Activated naive CD8-positive, alpha-beta T cell (primary cell): ENCODE measurements at regions not wholly inside any gene's neighbourhood (a gene's known extent, or its start where the extent isn't known, plus 50 kb on each side); places are given as distances from the start of the nearest gene placed in this dataset.

Experiments used
- H3K27ac Mint-ChIP-seq: one replicate; pipeline ENCODE4 v1.8.0; 2021; ENCODE audit warnings: mixed read lengths
- H3K27me3 Mint-ChIP-seq: one replicate; pipeline ENCODE4 v1.8.0; 2021; ENCODE audit warnings: mixed read lengths
- H3K36me3 Mint-ChIP-seq: one replicate; pipeline ENCODE4 v1.8.0; 2021; ENCODE audit warnings: mixed read lengths
- H3K4me1 Mint-ChIP-seq: one replicate; pipeline ENCODE4 v1.8.0; 2021; ENCODE audit warnings: low read depth, mixed read lengths
- H3K4me3 Mint-ChIP-seq: one replicate; pipeline ENCODE4 v1.8.0; 2021; ENCODE audit warnings: mild to moderate bottlenecking, mixed read lengths
- H3K9me3 Mint-ChIP-seq: one replicate; pipeline ENCODE4 v1.8.0; 2021; ENCODE audit warnings: low read depth, mixed read lengths

DNA sequence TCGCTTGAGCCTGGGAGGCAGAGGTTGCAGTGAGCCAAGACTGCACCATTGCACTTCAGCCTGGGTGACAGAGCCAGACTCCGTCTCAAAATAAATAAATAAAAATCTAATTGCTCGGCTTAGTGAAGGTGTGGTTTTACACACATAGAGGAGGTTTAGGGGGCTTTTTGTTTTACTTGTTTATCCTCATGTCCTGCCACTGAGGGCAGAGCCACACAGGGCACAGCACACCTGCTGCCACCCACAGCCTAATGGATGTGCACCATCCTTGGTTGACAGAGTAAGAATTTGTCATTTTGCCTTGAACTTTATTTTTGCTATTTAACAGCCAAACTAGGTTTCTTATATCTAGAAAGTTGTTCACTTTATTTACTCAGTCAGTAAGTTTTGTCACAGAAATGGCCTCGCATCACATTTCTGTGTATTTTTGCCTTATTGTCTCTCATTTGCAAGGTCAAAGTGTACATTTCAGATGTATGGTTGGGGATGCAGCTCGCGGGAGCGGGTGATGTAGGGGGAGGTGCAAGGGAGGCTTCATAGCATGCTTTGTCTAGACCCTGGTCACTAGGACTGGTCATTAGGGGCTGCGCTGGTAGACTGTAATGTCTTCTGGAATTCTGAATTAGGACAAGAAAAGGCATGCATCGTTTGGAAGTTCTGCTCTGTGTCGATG lies 67.8 kb upstream of the NAA20 start:
- Mint-ChIP-seq H3K4me3 (no peak overlapping the region), H3K27ac (no peak overlapping the region), H3K9me3 (no peaks in the 10 kb centered on the region), H3K36me3 (no peaks in the 10 kb centered on the region), H3K4me1 (no peaks in the 10 kb centered on the region), H3K27me3 (peaks cover 4% of the 10 kb centered on the region)

DNA sequence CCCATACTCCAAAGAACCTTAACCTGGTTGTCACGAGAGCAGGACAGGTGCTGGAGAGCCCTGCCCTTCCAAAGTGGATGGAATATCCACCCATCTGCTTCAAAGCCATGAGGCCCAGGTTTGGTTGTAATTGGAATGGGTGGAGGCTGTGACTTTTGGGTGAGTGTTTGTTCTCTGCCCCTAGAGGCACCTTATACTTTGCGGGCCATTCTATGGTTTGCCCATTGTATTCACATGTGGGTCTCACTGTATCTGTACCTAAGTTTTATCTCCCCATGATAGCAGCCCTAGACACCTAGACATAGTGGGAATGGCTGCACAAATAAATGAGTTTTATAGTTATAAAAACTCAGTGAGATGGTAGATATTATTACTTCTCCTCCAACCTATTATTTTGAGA lies 67.1 kb upstream of the NAA20 start:
- no peak overlapping the region for H3K27ac Mint-ChIP-seq
- no peak overlapping the region for H3K4me3 Mint-ChIP-seq
- no peaks in the 10 kb centered on the region for H3K36me3 Mint-ChIP-seq
- H3K4me1 Mint-ChIP-seq = no peaks in the 10 kb centered on the region
- no peaks in the 10 kb centered on the region for H3K9me3 Mint-ChIP-seq
- peaks cover 9% of the 10 kb centered on the region for H3K27me3 Mint-ChIP-seq

DNA sequence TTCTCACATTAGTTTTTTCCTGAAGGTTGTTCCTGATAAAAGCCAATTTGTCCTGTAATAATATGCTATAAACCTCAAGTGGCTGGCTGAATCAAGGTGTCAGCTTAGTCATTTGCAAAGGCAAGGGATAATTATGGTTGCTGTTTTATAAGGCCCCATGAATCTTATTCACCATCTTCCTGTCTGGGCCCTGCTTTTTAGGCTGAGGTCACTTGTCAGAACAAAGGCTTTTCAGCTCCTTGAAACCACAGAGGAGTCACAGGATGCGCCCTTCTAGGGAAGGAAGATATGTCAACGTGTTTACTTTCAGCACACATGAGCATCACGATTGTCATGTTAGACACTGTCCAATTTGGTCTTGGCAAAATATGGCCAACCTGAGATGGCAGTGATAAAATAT lies 64.8 kb upstream of the NAA20 start:
- Mint-ChIP-seq H3K9me3 (no peaks in the 10 kb centered on the region), H3K4me3 (no peak overlapping the region), H3K36me3 (no peaks in the 10 kb centered on the region), H3K27ac (no peak overlapping the region), H3K4me1 (no peaks in the 10 kb centered on the region), H3K27me3 (peaks cover 5% of the 10 kb centered on the region)

DNA sequence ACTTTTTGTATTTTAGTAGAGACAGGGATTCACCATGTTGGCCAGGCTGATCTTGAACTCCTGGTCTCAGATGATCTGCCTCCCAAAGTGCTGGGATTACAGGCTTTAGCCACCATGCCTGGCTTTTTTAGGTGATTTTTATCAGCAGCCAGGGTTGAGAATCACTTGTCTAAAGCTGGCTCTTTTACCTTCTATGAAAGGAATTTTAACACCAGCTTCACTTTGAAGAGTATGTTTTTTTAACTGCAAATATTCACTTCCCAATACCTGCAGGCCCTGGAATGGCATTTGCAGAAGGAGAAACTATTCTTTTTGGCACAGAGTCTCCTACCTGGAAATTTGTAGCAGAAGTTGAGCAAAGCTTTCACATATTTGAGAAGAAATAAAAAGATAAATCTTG lies 63.6 kb upstream of the NAA20 start:
- H3K4me1 Mint-ChIP-seq = no peaks in the 10 kb centered on the region
- H3K27me3 Mint-ChIP-seq = peaks cover 5% of the 10 kb centered on the region
- H3K9me3 Mint-ChIP-seq = no peaks in the 10 kb centered on the region
- H3K4me3 Mint-ChIP-seq = no peak overlapping the region
- no peaks in the 10 kb centered on the region for H3K36me3 Mint-ChIP-seq
- H3K27ac Mint-ChIP-seq = no peak overlapping the region

DNA sequence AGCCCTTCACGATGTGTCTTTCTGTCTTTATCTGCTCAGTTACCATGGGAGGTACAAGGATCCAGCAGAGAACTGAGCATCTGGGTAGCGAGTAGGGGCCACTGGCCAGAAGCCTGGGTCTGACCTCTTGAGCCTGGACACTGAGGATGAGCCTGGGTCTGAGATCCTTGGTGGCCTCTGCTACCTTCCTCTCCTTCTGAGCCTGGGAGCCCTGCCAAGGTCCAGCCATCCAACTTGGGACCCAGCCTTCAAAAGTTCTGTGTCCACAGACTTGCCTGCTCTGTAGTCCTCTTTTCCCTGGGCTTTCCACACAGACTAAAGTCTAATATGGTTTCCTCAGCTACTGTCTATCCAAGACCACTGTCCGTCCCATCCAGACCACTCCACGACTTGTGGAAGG lies 60.2 kb upstream of the NAA20 start:
- no peak overlapping the region for H3K27ac Mint-ChIP-seq
- H3K4me3 Mint-ChIP-seq = no peak overlapping the region
- H3K9me3 Mint-ChIP-seq = no peaks in the 10 kb centered on the region
- H3K27me3 Mint-ChIP-seq = peaks cover 5% of the 10 kb centered on the region
- no peaks in the 10 kb centered on the region for H3K4me1 Mint-ChIP-seq
- H3K36me3 Mint-ChIP-seq = no peaks in the 10 kb centered on the region

DNA sequence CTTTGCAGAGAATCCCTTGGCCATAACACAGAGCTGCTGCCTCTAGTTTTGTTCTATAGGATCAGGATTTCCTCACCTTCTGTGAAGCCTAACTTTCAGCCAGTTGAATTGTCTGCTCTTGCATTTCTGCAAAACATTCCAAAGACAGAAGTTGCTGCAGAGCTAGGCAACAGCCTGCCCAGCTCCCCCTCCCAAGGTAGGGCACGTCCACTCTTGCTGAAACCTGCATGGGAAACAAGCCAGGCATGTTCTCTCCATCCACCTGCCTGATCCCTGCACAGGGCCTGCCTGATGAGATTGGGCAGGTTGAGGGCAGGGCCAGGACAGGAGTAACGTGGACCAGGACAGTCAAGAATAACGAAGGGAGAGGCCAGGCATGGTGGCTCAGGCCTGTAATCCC lies 58.9 kb upstream of the NAA20 start:
- no peaks in the 10 kb centered on the region for H3K36me3 Mint-ChIP-seq
- H3K27me3 Mint-ChIP-seq = peaks cover 5% of the 10 kb centered on the region
- no peak overlapping the region for H3K27ac Mint-ChIP-seq

DNA sequence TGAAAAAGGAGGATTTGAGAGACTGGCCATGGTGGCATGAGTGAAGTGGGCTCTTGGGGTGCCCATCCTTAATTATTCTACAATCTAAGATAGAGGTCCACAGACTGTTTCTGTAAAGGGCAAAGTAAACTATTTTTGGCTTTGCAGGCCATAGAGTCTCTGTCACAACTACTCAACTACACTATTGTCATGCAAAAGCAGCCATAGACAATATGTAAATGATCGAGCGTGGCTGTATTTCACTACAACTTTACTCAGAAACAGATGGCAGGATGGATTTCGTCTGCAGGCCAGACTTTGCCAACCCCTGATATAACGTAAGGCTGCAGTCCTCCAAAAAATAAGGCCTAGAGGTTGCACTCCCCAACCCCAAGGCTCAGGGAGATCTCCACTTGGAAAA lies 58.2 kb upstream of the NAA20 start:
- Mint-ChIP-seq H3K9me3 (no peaks in the 10 kb centered on the region), H3K27ac (no peak overlapping the region), H3K27me3 (peaks cover 5% of the 10 kb centered on the region), H3K4me1 (no peaks in the 10 kb centered on the region), H3K4me3 (no peak overlapping the region), H3K36me3 (no peaks in the 10 kb centered on the region)

More for the DNA sequence above, 58.9 kb upstream of the NAA20 start:
- H3K9me3 Mint-ChIP-seq = no peaks in the 10 kb centered on the region
- no peak overlapping the region for H3K4me3 Mint-ChIP-seq
- no peaks in the 10 kb centered on the region for H3K4me1 Mint-ChIP-seq

DNA sequence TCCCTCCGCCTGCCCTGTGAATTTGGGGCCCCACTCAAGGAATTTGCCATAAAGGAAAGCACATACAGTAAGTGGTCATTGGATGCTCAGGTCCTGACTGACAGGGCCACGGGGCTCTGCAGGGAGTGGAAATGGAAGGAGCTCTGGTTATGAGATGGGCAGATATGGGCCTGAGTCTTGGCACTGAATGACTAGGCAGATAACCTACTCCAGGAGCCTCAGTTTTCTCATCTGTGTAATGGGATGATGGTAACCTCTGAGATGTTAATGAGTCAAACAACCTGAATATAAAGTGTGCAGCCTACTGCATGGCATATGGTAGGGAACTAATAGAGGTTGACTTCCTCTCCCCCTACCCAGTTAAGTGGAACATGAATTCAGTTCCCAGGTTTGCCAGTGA lies 56.4 kb upstream of the NAA20 start:
- no peaks in the 10 kb centered on the region for H3K27me3 Mint-ChIP-seq
- H3K9me3 Mint-ChIP-seq = no peaks in the 10 kb centered on the region
- no peaks in the 10 kb centered on the region for H3K36me3 Mint-ChIP-seq
- H3K27ac Mint-ChIP-seq = no peak overlapping the region
- no peaks in the 10 kb centered on the region for H3K4me1 Mint-ChIP-seq
- no peak overlapping the region for H3K4me3 Mint-ChIP-seq

DNA sequence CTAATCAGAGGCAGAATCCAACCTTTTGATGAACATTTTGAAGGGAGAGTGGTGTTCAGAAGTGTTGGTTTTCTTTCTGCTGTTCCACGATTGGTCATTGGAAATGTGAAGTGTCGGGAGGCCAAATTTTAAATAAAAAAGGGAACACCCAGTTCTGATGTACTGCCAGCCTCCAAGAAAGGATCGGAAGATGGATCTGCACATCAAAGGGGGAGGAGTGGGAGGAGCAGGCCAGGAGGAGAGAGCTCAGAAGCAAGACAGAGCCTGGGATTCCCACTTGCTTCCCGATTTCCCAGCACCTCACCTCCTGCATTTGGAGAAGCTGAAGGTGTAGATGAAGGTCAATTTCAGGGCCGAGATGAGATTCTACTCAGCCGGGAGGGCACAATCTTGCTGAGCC lies 55.9 kb upstream of the NAA20 start:
- Mint-ChIP-seq H3K4me1 (no peaks in the 10 kb centered on the region), H3K9me3 (no peaks in the 10 kb centered on the region), H3K27ac (no peak overlapping the region), H3K4me3 (no peak overlapping the region), H3K27me3 (no peaks in the 10 kb centered on the region), H3K36me3 (no peaks in the 10 kb centered on the region)

DNA sequence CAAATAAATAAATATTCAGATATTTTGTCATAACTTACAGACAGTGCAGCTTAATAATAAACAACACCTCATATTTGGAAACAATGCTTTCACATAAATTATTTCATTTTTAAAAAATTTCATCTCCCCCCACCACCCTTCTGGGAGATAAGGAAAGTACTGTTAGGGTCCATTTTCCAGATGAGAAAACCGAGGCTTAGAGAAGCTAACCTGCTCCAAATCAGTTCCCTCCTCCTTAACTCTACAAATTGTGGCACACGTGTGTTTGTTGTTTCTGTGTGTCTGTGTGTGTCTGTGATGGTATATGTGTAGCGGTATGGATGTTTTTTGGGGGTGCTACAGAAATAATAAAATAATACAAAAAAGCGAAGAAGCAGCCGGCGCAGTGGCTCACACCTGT lies 54.2 kb upstream of the NAA20 start:
- H3K4me1 Mint-ChIP-seq = peaks cover 2% of the 10 kb centered on the region
- H3K4me3 Mint-ChIP-seq = no peak overlapping the region
- H3K27ac Mint-ChIP-seq = no peak overlapping the region
- no peaks in the 10 kb centered on the region for H3K9me3 Mint-ChIP-seq
- no peaks in the 10 kb centered on the region for H3K36me3 Mint-ChIP-seq
- H3K27me3 Mint-ChIP-seq = no peaks in the 10 kb centered on the region

DNA sequence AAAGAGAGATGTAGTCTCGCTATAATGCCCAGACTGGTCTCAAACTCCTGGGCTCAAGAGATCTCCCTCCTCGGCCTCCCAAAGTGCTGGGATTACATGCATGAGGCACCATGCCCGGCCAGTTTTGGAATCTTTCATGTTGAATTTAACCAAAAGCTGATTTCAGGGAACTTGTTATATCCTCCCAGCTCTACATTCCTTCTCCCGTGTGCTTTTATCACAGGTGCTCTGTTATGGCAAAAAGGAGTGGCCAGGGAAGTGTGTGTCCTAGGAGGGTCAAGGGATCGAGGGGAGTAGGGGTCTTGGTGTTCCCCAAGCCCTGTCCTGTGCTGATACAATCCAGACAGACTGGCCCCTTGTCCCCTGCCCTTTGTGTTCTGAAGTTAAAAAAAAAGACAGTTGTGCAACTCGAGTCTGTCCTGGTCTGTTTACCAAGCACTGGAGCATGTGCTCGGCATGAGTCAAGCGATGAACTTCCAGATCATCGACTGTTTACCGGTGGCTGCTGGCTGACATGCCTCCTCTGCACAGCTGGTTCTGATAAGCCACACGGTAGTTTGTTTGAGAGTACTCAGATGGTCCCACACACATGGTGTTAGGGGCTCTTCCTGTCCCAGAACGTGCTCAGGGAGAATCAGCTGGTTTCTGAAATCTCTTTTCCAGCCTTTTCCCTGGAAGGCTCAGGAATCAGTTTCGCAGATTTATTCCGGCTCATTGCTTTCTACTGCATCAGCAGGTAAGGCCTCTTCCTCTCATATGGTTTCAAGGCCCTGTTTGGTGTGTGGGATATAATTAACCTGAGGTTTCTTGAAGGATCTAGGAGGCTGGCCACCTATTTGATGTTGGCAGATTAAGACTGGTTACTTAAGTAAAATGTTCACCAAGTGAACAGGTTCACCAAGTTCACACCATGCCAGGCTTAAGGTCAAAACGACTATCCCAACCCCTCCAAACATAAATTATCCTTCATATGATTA lies 52.6 kb upstream of the NAA20 start:
- no peak overlapping the region for H3K27ac Mint-ChIP-seq
- no peak overlapping the region for H3K4me3 Mint-ChIP-seq
- peaks cover 15% of the 10 kb centered on the region for H3K4me1 Mint-ChIP-seq

DNA sequence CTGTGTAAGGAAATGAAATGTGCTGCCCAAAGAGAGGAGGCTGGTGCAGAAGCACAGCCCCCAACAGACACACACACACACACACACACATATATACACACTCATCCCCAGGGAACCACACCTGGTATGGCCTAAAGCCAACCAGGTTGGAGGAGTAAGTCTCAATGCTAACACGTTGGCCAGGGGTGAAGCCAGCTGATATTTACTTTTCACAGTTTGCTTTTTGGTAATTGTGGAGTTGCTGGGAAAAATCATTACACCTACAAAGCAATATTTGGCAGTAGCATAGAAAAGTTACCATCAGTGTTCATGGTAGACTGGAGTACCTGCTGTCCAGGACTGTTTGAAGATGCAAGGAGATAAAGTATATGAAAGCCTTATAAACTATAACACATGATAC lies 50.3 kb upstream of the NAA20 start:
- Mint-ChIP-seq H3K4me1 (peaks cover 15% of the 10 kb centered on the region), H3K4me3 (no peak overlapping the region), H3K27me3 (no peaks in the 10 kb centered on the region), H3K36me3 (no peaks in the 10 kb centered on the region), H3K27ac (no peak overlapping the region), H3K9me3 (no peaks in the 10 kb centered on the region)

More for the DNA sequence above, 52.6 kb upstream of the NAA20 start:
- H3K9me3 Mint-ChIP-seq = no peaks in the 10 kb centered on the region
- no peaks in the 10 kb centered on the region for H3K36me3 Mint-ChIP-seq
- H3K27me3 Mint-ChIP-seq = no peaks in the 10 kb centered on the region
